ENCODE measurements at regions not wholly inside any gene's neighbourhood (a gene's known extent, or its start where the extent isn't known, plus 50 kb on each side); places are given as distances from the start of the nearest gene placed in this dataset.

- no peak for ATAC-seq
Observed at GRCh38 chr16:9296271-9296590, 204.8 kb downstream of the HAPSTR1 start.

GRCh38 chr16:9297437-9298113, 206.1 kb downstream of the HAPSTR1 start:
- Histone ChIP-seq H3F3A (replicated peaks; ENCODE audit: low read depth) (no peaks in the 10 kb centered on the region), H3K27ac (ENCODE audit: low read depth) (no peak overlapping the region), H3K27me3 (ENCODE audit: insufficient read depth) (no peaks in the 10 kb centered on the region), H3K4me1 (ENCODE audit: insufficient read depth) (no peaks in the 10 kb centered on the region), H3K36me3 (ENCODE audit: insufficient read depth) (no peaks in the 10 kb centered on the region), H3K4me2 (no peak overlapping the region), H4K20me1 (replicated peaks; ENCODE audit: insufficient read depth) (no peaks in the 10 kb centered on the region), H3K9me2 (ENCODE audit: insufficient read depth) (no peaks in the 10 kb centered on the region), H3K4me3 (no peak overlapping the region), H3K79me2 (replicated peaks; ENCODE audit: insufficient read depth) (no peaks in the 10 kb centered on the region), H2AFZ (0 out of 2 replicates have a peak overlapping the region, but pooled peaks have one; percentile 45)
- DNase-seq (ENCODE audit: low spot score) (peak; percentile 83), ATAC-seq (peak; percentile 64)
- Mint-ChIP-seq H3K36me3 (ENCODE audit: low read depth) (no peaks in the 10 kb centered on the region), H3K4me1 (no peaks in the 10 kb centered on the region), H3K27ac (no peak overlapping the region; the same call in 1 of the 2 replicates), H3K9me3 (0 out of 3 replicates have a peak, but pooled peaks cover 3% of the 10 kb centered on the region), H3K4me3 (no peak overlapping the region), H3K27me3 (ENCODE audit: insufficient read depth, low read depth, poor library complexity) (peaks cover 2% of the 10 kb centered on the region)
- no peak for TF ChIP-seq ZNF331 (CRISPR knock-in tag; IDR thresholded peaks at IDR 0.05; ENCODE audit: low read depth)
- TF ChIP-seq POLR2AphosphoS5 (IDR thresholded peaks at IDR 0.05; ENCODE audit: low read depth), result no peak
- no peak for TF ChIP-seq ETS1 (IDR thresholded peaks at IDR 0.05)
- TF ChIP-seq ZNF462 (CRISPR knock-in tag; IDR thresholded peaks at IDR 0.05), result no peak
- no peak for TF ChIP-seq JUNB (IDR thresholded peaks at IDR 0.05; ENCODE audit: unreplicated experiment)
- peak; percentile 78 to 96 for TF ChIP-seq CTCF (conservative IDR thresholded peaks at IDR 0.05; ENCODE audit: low read depth in 2 of 2)
- TF ChIP-seq ZNF114 (CRISPR knock-in tag; IDR thresholded peaks at IDR 0.05), result no peak

More at GRCh38 chr16:9296271-9296590, 204.8 kb downstream of the HAPSTR1 start:
- Histone ChIP-seq H3K27ac (ENCODE audit: low read depth) (no peak overlapping the region), H3K4me2 (no peak overlapping the region), H3K4me1 (ENCODE audit: insufficient read depth) (no peaks in the 10 kb centered on the region), H3K79me2 (replicated peaks; ENCODE audit: insufficient read depth) (no peaks in the 10 kb centered on the region), H4K20me1 (replicated peaks; ENCODE audit: insufficient read depth) (no peaks in the 10 kb centered on the region), H3K4me3 (no peak overlapping the region), H3K36me3 (ENCODE audit: insufficient read depth) (no peaks in the 10 kb centered on the region), H3F3A (replicated peaks; ENCODE audit: low read depth) (no peaks in the 10 kb centered on the region), H3K9me2 (ENCODE audit: insufficient read depth) (no peaks in the 10 kb centered on the region), H2AFZ (no peak overlapping the region), H3K27me3 (ENCODE audit: insufficient read depth) (no peaks in the 10 kb centered on the region)
- H3K4me3 Mint-ChIP-seq, result no peak overlapping the region
- TF ChIP-seq JUNB (IDR thresholded peaks at IDR 0.05; ENCODE audit: unreplicated experiment), result no peak
- H3K4me1 Mint-ChIP-seq, result no peaks in the 10 kb centered on the region
- peaks cover 6% of the 10 kb centered on the region; the same call in 1 of the 3 replicates for H3K9me3 Mint-ChIP-seq
- no peak overlapping the region for H3K27ac Mint-ChIP-seq
- no peaks in the 10 kb centered on the region for H3K36me3 Mint-ChIP-seq (ENCODE audit: low read depth)
- no peak for DNase-seq (ENCODE audit: low spot score)
- H3K27me3 Mint-ChIP-seq (ENCODE audit: insufficient read depth, low read depth, poor library complexity), result peaks cover 2% of the 10 kb centered on the region
